ENCODE measurements at regions not wholly inside any gene's neighbourhood (a gene's known extent, or its start where the extent isn't known, plus 50 kb on each side); places are given as distances from the start of the nearest gene placed in this dataset.

- TF ChIP-seq, protein P1, sequence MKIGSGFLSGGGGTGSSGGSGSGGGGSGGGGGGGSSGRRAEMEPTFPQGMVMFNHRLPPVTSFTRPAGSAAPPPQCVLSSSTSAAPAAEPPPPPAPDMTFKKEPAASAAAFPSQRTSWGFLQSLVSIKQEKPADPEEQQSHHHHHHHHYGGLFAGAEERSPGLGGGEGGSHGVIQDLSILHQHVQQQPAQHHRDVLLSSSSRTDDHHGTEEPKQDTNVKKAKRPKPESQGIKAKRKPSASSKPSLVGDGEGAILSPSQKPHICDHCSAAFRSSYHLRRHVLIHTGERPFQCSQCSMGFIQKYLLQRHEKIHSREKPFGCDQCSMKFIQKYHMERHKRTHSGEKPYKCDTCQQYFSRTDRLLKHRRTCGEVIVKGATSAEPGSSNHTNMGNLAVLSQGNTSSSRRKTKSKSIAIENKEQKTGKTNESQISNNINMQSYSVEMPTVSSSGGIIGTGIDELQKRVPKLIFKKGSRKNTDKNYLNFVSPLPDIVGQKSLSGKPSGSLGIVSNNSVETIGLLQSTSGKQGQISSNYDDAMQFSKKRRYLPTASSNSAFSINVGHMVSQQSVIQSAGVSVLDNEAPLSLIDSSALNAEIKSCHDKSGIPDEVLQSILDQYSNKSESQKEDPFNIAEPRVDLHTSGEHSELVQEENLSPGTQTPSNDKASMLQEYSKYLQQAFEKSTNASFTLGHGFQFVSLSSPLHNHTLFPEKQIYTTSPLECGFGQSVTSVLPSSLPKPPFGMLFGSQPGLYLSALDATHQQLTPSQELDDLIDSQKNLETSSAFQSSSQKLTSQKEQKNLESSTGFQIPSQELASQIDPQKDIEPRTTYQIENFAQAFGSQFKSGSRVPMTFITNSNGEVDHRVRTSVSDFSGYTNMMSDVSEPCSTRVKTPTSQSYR (CRISPR knock-in tag; IDR thresholded peaks at IDR 0.05; ENCODE audit: borderline replicate concordance), result peak; percentile 95
- TF ChIP-seq PAWR (CRISPR knock-in tag; IDR thresholded peaks at IDR 0.05; ENCODE audit: borderline replicate concordance), result 0 out of 2 replicates have a peak, but pooled peaks have one; percentile 79
- no peak for TF ChIP-seq PLRG1 (conservative IDR thresholded peaks at IDR 0.05)
- TF ChIP-seq ZNF256 (CRISPR knock-in tag; conservative IDR thresholded peaks at IDR 0.05), result peak; percentile 100
- TF ChIP-seq JUNB (CRISPR knock-in tag; IDR thresholded peaks at IDR 0.05; ENCODE audit: borderline replicate concordance), result peak; percentile 94
- TF ChIP-seq RARG (CRISPR knock-in tag; IDR thresholded peaks at IDR 0.05; ENCODE audit: low read depth), result peak; percentile 99; the same call in 1 of the 2 replicates
- TF ChIP-seq, protein P2, sequence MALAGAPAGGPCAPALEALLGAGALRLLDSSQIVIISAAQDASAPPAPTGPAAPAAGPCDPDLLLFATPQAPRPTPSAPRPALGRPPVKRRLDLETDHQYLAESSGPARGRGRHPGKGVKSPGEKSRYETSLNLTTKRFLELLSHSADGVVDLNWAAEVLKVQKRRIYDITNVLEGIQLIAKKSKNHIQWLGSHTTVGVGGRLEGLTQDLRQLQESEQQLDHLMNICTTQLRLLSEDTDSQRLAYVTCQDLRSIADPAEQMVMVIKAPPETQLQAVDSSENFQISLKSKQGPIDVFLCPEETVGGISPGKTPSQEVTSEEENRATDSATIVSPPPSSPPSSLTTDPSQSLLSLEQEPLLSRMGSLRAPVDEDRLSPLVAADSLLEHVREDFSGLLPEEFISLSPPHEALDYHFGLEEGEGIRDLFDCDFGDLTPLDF (CRISPR knock-in tag; IDR thresholded peaks at IDR 0.05), result peak; percentile 92
- TF ChIP-seq, protein P3, sequence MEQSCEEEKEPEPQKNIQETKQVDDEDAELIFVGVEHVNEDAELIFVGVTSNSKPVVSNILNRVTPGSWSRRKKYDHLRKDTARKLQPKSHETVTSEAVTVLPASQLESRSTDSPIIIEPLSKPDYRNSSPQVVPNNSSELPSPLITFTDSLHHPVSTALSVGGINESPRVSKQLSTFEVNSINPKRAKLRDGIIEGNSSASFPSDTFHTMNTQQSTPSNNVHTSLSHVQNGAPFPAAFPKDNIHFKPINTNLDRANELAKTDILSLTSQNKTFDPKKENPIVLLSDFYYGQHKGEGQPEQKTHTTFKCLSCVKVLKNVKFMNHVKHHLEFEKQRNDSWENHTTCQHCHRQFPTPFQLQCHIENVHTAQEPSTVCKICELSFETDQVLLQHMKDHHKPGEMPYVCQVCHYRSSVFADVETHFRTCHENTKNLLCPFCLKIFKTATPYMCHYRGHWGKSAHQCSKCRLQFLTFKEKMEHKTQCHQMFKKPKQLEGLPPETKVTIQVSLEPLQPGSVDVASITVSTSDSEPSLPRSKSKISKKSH (CRISPR knock-in tag; IDR thresholded peaks at IDR 0.05; ENCODE audit: borderline replicate concordance), result peak; percentile 99
- TF ChIP-seq ZNF547 (CRISPR knock-in tag; IDR thresholded peaks at IDR 0.05), result peak; percentile 99
- peak; percentile 100 for TF ChIP-seq ZIK1 (CRISPR knock-in tag; IDR thresholded peaks at IDR 0.05; ENCODE audit: borderline replicate concordance, low read depth)
- peak; percentile 99 for TF ChIP-seq AKNA (CRISPR knock-in tag; IDR thresholded peaks at IDR 0.05; ENCODE audit: borderline replicate concordance)
- TF ChIP-seq JUN (CRISPR knock-in tag; IDR thresholded peaks at IDR 0.05), result peak; percentile 88
- peak; percentile 85 for TF ChIP-seq GATAD1 (CRISPR knock-in tag; IDR thresholded peaks at IDR 0.05)
- peak; percentile 89 for TF ChIP-seq RBAK (CRISPR knock-in tag; IDR thresholded peaks at IDR 0.05)
- TF ChIP-seq, protein P4, sequence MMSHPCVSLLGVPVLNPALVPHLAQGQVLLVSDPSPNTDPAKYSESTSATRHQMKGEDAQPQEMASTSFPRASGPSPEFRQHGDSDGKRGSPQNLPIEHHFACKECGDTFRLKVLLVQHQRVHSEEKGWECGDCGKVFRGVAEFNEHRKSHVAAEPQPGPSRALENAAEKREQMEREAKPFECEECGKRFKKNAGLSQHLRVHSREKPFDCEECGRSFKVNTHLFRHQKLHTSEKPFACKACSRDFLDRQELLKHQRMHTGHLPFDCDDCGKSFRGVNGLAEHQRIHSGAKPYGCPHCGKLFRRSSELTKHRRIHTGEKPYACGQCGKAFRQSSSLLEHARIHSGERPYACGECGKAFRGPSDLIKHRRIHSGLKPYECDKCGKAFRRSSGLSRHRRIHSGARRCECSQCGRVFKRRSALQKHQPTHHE (CRISPR knock-in tag; IDR thresholded peaks at IDR 0.05; ENCODE audit: borderline replicate concordance), result peak; percentile 99
- peak; percentile 89 for TF ChIP-seq HHEX (CRISPR knock-in tag; IDR thresholded peaks at IDR 0.05)
- no peak for TF ChIP-seq ZFP36 (IDR thresholded peaks at IDR 0.05; ENCODE audit: borderline replicate concordance, low read depth, low read length, partially characterized antibody)
Measured at GRCh38 chr11:70650075-70650909, 252.0 kb downstream of the CTTN start (continued).
